GM18507 (cell line): ENCODE measurements at regions not wholly inside any gene's neighbourhood (a gene's known extent, or its start where the extent isn't known, plus 50 kb on each side); places are given as distances from the start of the nearest gene placed in this dataset.

Experiments
- DNase-seq: peaks from one replicate; pipeline ENCODE4 v3.0.0; 2011; ENCODE audit warnings: low read depth; ENCODE audit not compliant: insufficient read length; ENCODE audit errors: extremely low spot score
- FAIRE-seq: peaks from 2 replicates; lab custom pipeline; 2011; peaks lifted over from hg19 to GRCh38; lab: Jason Lieb, UNC

GRCh38 chr3:40593351-40593750 is 68.6 kb downstream of the ZNF621 start:
- FAIRE-seq: no peak
- no peak for DNase-seq

GRCh38 chr3:40597441-40597840 is 72.7 kb downstream of the ZNF621 start:
- FAIRE-seq (no peak), DNase-seq (no peak)

- DNase-seq (no peak), FAIRE-seq (no peak)
These were observed 73.6 kb downstream of the ZNF621 start for GRCh38 chr3:40598338-40598737.

GRCh38 chr3:40598962-40599361 is 74.2 kb downstream of the ZNF621 start:
- FAIRE-seq: no peak
- no peak for DNase-seq

GRCh38 chr3:40602778-40603385 is 78.1 kb downstream of the ZNF621 start:
- DNase-seq (no peak), FAIRE-seq (no peak)

- FAIRE-seq (no peak), DNase-seq (no peak)
These were observed 81.2 kb downstream of the ZNF621 start for GRCh38 chr3:40605960-40606359.

- no peak for DNase-seq
- no peak for FAIRE-seq
These were observed 83.3 kb downstream of the ZNF621 start for GRCh38 chr3:40608091-40608490.

- DNase-seq (no peak), FAIRE-seq (no peak)
These were observed 88.5 kb downstream of the ZNF621 start for GRCh38 chr3:40613306-40613705.

DNA sequence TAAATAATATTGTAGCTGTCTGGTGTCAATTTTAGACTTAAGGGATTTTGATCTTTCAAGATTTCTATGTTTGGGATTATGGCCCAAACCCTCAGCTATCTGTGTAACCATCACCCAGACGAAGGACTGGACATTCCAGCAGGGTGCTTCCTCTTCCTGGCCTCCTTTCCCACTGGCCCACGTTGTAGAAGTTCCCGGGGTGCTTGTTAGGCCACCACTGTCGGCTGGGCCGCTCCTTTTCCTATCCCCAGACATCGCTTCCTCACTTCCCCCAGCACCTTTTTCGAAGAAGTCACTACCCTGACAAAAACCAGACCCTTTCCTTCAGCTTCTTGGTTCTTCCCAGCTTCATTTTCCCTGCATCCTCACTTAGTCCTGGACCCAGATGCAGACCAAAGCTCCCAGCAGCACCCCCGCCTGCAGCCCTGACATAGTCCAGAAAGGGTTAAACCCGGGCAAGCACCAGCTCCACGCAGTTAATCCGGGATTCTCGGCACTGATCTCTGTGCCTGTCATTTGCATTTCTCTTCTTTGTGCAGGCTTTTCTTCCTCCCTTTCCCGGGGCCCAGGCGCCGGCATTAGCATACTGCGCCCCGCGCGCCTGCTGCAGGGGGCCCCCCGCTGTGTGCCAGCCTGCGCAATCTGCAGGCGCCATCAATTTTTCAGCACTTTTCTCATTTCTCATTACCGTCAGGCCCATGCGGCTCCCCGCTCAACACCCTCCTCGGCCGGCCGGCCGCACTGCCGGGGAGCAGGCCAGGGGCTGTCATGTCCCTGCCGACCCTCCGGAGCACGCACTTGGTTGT is 90.6 kb downstream of the ZNF621 start:
- no peak for DNase-seq
- FAIRE-seq: no peak

GRCh38 chr3:40615918-40616819 is 91.4 kb downstream of the ZNF621 start:
- no peak for FAIRE-seq
- no peak for DNase-seq

DNA sequence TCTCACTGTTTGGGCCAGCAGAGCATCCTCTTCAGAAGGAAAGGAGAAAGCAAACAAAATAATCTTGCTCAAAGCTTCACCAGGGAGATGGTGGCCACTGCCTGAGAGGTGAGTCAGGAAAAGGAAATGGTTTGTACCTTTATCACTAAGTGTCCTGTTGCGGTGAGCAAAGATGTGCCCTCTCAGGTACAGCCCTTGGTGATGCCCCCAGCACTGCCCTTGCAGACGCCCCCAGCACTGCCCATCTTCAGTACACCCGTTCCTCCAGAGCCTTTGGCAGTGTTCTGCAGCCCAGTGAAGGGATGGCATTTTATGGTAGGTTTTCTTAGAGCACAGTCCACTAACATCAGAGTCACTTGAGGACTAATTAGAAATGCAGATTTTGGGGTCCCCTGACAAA is 92.3 kb downstream of the ZNF621 start:
- no peak for FAIRE-seq
- no peak for DNase-seq

DNA sequence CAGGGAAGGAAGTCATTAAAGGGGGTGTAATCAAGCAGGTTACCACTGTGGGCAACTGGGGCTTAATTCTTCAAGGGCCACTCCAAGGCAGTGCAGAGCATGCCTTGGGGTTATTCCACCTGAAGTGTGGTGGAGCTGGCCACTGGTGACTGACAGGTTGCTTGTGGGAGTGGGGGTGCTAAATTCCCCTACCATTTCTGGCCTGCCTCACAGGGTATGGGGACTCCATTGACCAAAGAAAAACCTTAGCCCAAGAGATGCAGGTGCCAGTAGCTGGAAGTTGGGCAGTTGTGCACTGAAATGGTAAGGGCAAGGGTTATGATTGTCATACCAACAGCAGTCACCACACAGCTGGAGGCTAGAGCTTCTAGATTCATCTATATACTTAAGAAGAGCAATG is 93.4 kb downstream of the ZNF621 start:
- DNase-seq (no peak), FAIRE-seq (no peak)

GRCh38 chr3:40620151-40620550 is 95.4 kb downstream of the ZNF621 start:
- no peak for DNase-seq
- FAIRE-seq: no peak

- FAIRE-seq: no peak
These were observed 96.5 kb downstream of the ZNF621 start for GRCh38 chr3:40621252-40621651.

GRCh38 chr3:40623567-40623966 is 98.8 kb downstream of the ZNF621 start:
- DNase-seq (no peak), FAIRE-seq (no peak)

More at GRCh38 chr3:40621252-40621651, 96.5 kb downstream of the ZNF621 start:
- DNase-seq: no peak

- no peak for FAIRE-seq
These were observed 99.5 kb downstream of the ZNF621 start for GRCh38 chr3:40624189-40624769.

DNA sequence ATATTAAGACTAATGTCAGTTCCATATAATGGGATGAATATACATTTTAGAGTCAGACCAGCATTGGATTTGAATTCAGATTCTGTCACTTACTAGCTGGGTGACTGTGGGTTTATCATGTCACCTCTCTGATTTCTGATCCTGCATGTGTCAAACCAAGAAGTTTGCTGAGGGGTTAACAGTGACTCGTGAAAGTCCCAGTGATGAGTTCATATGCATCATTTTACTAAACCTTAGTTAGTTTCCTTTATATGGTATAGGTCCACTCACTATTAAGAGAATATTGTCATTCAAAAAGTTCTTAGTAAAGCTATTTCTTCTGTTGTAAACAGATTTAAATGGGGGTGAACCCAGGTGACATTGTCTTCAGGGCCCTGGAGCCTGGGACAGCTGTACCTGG is 102.3 kb downstream of the ZNF621 start:
- no peak for FAIRE-seq

More at GRCh38 chr3:40624189-40624769, 99.5 kb downstream of the ZNF621 start:
- no peak for DNase-seq

GRCh38 chr3:40628984-40629383 is 104.2 kb downstream of the ZNF621 start:
- FAIRE-seq (no peak), DNase-seq (no peak)

More for the DNA sequence above, 102.3 kb downstream of the ZNF621 start:
- DNase-seq: no peak

GRCh38 chr3:40631341-40631995 is 106.7 kb downstream of the ZNF621 start:
- no peak for FAIRE-seq
- no peak for DNase-seq
